ENCODE measurements at regions not wholly inside any gene's neighbourhood (a gene's known extent, or its start where the extent isn't known, plus 50 kb on each side); places are given as distances from the start of the nearest gene placed in this dataset.
"Not testable (repeated sequence)": the region's sequence is repeated elsewhere in the genome, so short reads cannot be mapped to it uniquely, and the experiment has no call there.

DNA sequence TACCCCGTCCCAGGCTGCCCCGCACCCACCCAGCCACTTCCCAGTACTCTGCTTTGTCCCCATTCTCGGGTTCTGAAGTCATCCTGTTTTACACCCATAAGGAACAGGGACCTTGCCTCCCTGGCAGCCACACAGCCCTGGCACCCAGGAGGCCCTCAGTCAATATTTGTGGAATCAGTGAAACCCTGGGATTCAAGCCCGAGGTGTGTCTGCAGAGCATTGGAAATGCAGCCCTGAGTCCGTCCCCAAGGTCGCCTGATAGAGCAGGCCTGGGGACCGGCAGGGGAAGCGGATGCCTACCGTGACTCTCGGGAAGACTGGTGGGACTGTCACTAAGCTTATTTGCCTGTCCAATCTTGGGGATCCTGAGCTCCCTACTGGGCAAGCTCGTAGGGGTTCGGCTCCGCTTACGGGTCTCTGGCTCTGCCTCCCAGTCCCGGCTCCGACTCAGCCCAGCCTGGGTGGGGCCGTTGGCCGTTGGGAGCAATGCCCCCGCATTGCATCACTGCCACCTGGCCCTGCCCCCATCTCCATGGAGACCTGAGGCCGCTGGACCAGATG, 64.4 kb upstream of the TAMM41 start:
- ATAC-seq: no peak
- TF ChIP-seq TOX (CRISPR knock-in tag; IDR thresholded peaks at IDR 0.05; ENCODE audit: borderline replicate concordance) (no peak), CREB5 (CRISPR knock-in tag; IDR thresholded peaks at IDR 0.05; ENCODE audit: low read depth) (no peak), PPARA (CRISPR knock-in tag; IDR thresholded peaks at IDR 0.05; ENCODE audit: borderline replicate concordance) (no peak), ESRRG (CRISPR knock-in tag; IDR thresholded peaks at IDR 0.05) (no peak), CSDC2 (CRISPR knock-in tag; IDR thresholded peaks at IDR 0.05) (no peak), ZNF70 (CRISPR knock-in tag; IDR thresholded peaks at IDR 0.05) (no peak), ZNF565 (CRISPR knock-in tag; conservative IDR thresholded peaks at IDR 0.05; ENCODE audit: low read depth) (no peak), POU6F1 (CRISPR knock-in tag; IDR thresholded peaks at IDR 0.05; ENCODE audit: borderline replicate concordance, low read depth) (no peak), OSR1 (CRISPR knock-in tag; IDR thresholded peaks at IDR 0.05) (no peak), ZC3H10 (CRISPR knock-in tag; IDR thresholded peaks at IDR 0.05) (no peak), BACH2 (CRISPR knock-in tag; IDR thresholded peaks at IDR 0.05; ENCODE audit: borderline replicate concordance) (no peak), SNAI2 (CRISPR knock-in tag; IDR thresholded peaks at IDR 0.05) (no peak), ZFP30 (CRISPR knock-in tag; IDR thresholded peaks at IDR 0.05) (no peak), TCF4 (CRISPR knock-in tag; IDR thresholded peaks at IDR 0.05; ENCODE audit: borderline replicate concordance) (no peak)

- not testable (repeated sequence) for ATAC-seq
Observed at GRCh38 chr3:11911887-11912286, 65.2 kb upstream of the TAMM41 start.

DNA sequence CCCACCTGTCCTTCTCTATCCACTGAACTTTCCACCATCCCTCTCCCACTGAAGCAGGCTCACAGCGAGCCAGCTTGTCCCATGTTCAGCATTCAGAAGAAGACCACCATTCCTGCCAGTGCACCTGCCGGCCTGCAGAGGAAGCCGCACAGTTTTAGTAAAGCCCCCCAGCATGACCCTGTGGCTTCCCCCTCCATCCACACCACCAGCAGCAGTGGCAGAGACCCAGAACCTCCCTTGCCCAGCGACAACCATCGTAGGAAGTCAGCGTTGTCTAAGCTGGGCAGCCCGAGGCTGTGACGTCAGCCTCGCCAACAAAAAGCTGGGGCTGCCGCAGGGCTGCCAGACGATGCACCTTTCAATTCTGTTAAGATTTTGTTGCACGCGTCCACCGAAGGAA, 66.6 kb upstream of the TAMM41 start:
- TF ChIP-seq ARNTL (CRISPR knock-in tag; IDR thresholded peaks at IDR 0.05; ENCODE audit: borderline replicate concordance, low read depth): no peak
- no peak for TF ChIP-seq RARB (CRISPR knock-in tag; IDR thresholded peaks at IDR 0.05)
- no peak for TF ChIP-seq ZNF8 (CRISPR knock-in tag; IDR thresholded peaks at IDR 0.05)
- TF ChIP-seq TCF4 (CRISPR knock-in tag; IDR thresholded peaks at IDR 0.05; ENCODE audit: borderline replicate concordance): no peak
- ATAC-seq: no peak

DNA sequence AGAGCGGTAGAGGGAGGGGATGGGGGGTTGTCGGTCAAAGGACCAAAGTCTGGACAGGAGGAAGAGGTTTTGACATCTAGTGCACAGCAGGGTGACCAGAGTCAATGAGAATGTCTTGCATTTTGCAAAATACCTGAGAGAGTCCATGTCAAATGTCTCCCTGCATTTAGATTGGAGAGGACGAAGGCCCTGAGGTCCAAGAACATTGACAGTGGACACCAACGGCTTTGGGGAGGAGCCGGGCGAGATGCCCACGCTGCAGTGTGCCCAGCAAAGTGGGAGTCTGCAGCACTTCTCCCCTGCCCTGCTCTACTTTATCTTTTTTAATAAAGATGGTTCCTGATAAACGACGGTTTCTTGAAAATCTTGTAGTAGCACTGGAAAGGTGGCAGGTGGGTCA, 67.4 kb upstream of the TAMM41 start:
- ATAC-seq: no peak
- TF ChIP-seq ZFP3 (CRISPR knock-in tag; IDR thresholded peaks at IDR 0.05): no peak
- TF ChIP-seq CREB5 (CRISPR knock-in tag; IDR thresholded peaks at IDR 0.05; ENCODE audit: low read depth): no peak
- TF ChIP-seq ARNTL (CRISPR knock-in tag; IDR thresholded peaks at IDR 0.05; ENCODE audit: borderline replicate concordance, low read depth): no peak
- TF ChIP-seq TCF4 (CRISPR knock-in tag; IDR thresholded peaks at IDR 0.05; ENCODE audit: borderline replicate concordance): no peak
- no peak for TF ChIP-seq OSR1 (CRISPR knock-in tag; IDR thresholded peaks at IDR 0.05)
- TF ChIP-seq ISL1 (CRISPR knock-in tag; IDR thresholded peaks at IDR 0.05): no peak
- TF ChIP-seq, protein P1, sequence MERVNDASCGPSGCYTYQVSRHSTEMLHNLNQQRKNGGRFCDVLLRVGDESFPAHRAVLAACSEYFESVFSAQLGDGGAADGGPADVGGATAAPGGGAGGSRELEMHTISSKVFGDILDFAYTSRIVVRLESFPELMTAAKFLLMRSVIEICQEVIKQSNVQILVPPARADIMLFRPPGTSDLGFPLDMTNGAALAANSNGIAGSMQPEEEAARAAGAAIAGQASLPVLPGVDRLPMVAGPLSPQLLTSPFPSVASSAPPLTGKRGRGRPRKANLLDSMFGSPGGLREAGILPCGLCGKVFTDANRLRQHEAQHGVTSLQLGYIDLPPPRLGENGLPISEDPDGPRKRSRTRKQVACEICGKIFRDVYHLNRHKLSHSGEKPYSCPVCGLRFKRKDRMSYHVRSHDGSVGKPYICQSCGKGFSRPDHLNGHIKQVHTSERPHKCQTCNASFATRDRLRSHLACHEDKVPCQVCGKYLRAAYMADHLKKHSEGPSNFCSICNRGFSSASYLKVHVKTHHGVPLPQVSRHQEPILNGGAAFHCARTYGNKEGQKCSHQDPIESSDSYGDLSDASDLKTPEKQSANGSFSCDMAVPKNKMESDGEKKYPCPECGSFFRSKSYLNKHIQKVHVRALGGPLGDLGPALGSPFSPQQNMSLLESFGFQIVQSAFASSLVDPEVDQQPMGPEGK (CRISPR knock-in tag; IDR thresholded peaks at IDR 0.05; ENCODE audit: borderline replicate concordance): no peak
- TF ChIP-seq POU6F1 (CRISPR knock-in tag; IDR thresholded peaks at IDR 0.05; ENCODE audit: borderline replicate concordance, low read depth): no peak
- TF ChIP-seq TOX (CRISPR knock-in tag; IDR thresholded peaks at IDR 0.05; ENCODE audit: borderline replicate concordance): no peak
- TF ChIP-seq CSDC2 (CRISPR knock-in tag; IDR thresholded peaks at IDR 0.05): no peak
- TF ChIP-seq ZFP30 (CRISPR knock-in tag; IDR thresholded peaks at IDR 0.05): no peak
- TF ChIP-seq PPARA (CRISPR knock-in tag; IDR thresholded peaks at IDR 0.05; ENCODE audit: borderline replicate concordance): no peak
- TF ChIP-seq, protein P2, sequence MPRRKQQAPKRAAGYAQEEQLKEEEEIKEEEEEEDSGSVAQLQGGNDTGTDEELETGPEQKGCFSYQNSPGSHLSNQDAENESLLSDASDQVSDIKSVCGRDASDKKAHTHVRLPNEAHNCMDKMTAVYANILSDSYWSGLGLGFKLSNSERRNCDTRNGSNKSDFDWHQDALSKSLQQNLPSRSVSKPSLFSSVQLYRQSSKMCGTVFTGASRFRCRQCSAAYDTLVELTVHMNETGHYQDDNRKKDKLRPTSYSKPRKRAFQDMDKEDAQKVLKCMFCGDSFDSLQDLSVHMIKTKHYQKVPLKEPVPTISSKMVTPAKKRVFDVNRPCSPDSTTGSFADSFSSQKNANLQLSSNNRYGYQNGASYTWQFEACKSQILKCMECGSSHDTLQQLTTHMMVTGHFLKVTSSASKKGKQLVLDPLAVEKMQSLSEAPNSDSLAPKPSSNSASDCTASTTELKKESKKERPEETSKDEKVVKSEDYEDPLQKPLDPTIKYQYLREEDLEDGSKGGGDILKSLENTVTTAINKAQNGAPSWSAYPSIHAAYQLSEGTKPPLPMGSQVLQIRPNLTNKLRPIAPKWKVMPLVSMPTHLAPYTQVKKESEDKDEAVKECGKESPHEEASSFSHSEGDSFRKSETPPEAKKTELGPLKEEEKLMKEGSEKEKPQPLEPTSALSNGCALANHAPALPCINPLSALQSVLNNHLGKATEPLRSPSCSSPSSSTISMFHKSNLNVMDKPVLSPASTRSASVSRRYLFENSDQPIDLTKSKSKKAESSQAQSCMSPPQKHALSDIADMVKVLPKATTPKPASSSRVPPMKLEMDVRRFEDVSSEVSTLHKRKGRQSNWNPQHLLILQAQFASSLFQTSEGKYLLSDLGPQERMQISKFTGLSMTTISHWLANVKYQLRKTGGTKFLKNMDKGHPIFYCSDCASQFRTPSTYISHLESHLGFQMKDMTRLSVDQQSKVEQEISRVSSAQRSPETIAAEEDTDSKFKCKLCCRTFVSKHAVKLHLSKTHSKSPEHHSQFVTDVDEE (CRISPR knock-in tag; IDR thresholded peaks at IDR 0.05): no peak
- TF ChIP-seq ZC3H10 (CRISPR knock-in tag; IDR thresholded peaks at IDR 0.05): no peak
- no peak for TF ChIP-seq ZNF8 (CRISPR knock-in tag; IDR thresholded peaks at IDR 0.05)
